DOHH2 (cell line): ENCODE measurements at regions not wholly inside any gene's neighbourhood (a gene's known extent, or its start where the extent isn't known, plus 50 kb on each side); places are given as distances from the start of the nearest gene placed in this dataset.

Experiments used
- H3F3A ChIP-seq: fragments of 200-600 bp; sonication (generic), shearing (Covaris generic); 2 replicates; pipeline ENCODE4 v1.6.0; 2016; ENCODE audit warnings: antibody characterized with exemption, mild to moderate bottlenecking; ENCODE audit not compliant: control insufficient read depth, insufficient read depth
- H3K27ac ChIP-seq: fragments of 200-600 bp; sonication (generic); 2 replicates; pipeline ENCODE4 v1.5.1; 2014; ENCODE audit warnings: low read depth, mild to moderate bottlenecking, low read length, moderate library complexity
- H3K27me3 ChIP-seq: fragments of 200-600 bp; sonication (generic); 2 replicates; pipeline ENCODE4 v1.6.1; 2014; ENCODE audit warnings: mild to moderate bottlenecking, low read length, mixed read lengths; ENCODE audit not compliant: control insufficient read depth
- H3K36me3 ChIP-seq: fragments of 200-600 bp; sonication (generic); 2 replicates; pipeline ENCODE4 v1.6.1; 2014; ENCODE audit warnings: mild to moderate bottlenecking, low read length, moderate library complexity, mixed read lengths; ENCODE audit not compliant: control insufficient read depth
- H3K4me1 ChIP-seq: fragments of 200-600 bp; sonication (generic); 2 replicates; pipeline ENCODE4 v1.6.1; 2014; ENCODE audit warnings: mild to moderate bottlenecking, low read length, mixed read lengths; ENCODE audit not compliant: control insufficient read depth
- H3K4me2 ChIP-seq: fragments of 200-600 bp; sonication (generic); 2 replicates; pipeline ENCODE4 v1.6.0; 2014; ENCODE audit warnings: mild to moderate bottlenecking, low read length, moderate library complexity
- H3K4me3 ChIP-seq: fragments of 200-600 bp; sonication (generic); 2 replicates; pipeline ENCODE4 v1.5.1; 2014; ENCODE audit warnings: mild to moderate bottlenecking, low read length, mixed read lengths
- H3K79me2 ChIP-seq: fragments of 200-600 bp; sonication (generic); 2 replicates; pipeline ENCODE4 v1.6.1; 2014; ENCODE audit warnings: mild to moderate bottlenecking, low read length, mixed read lengths; ENCODE audit not compliant: control insufficient read depth
- H3K9me2 ChIP-seq: fragments of 200-600 bp; sonication (generic); replicated peaks from 2 replicates; pipeline ENCODE4 v1.6.1; 2014; ENCODE audit warnings: mild to moderate bottlenecking, low read length, mixed read lengths; ENCODE audit not compliant: control insufficient read depth
- H3K9me3 ChIP-seq: fragments of 200-600 bp; sonication (generic); 2 replicates; pipeline ENCODE4 v1.6.1; 2014; ENCODE audit warnings: antibody characterized with exemption, low read length, mixed read lengths; ENCODE audit not compliant: control insufficient read depth, insufficient read depth
- H4K20me1 ChIP-seq: fragments of 200-600 bp; sonication (generic); 2 replicates; pipeline ENCODE4 v1.6.0; 2014; ENCODE audit warnings: low read depth, mild to moderate bottlenecking, antibody characterized with exemption, low read length, moderate library complexity; ENCODE audit not compliant: control insufficient read depth, insufficient read depth
- EZH2phosphoT487 ChIP-seq: fragments of 200-600 bp; sonication (generic); IDR thresholded peaks from 2 replicates; pipeline ENCODE4 v1.6.1; 2017; ENCODE audit warnings: borderline replicate concordance, mild to moderate bottlenecking, antibody characterized with exemption, low read length, moderate library complexity, mixed read lengths
- TF ChIP-seq, protein P1 (sequence below): fragments of 200-600 bp; sonication (generic); IDR thresholded peaks from one replicate; pipeline ENCODE4 v1.5.1; 2014; ENCODE audit warnings: antibody characterized with exemption, mild to moderate bottlenecking, low read depth, low read length; ENCODE audit not compliant: poor library complexity, severe bottlenecking

DNA sequence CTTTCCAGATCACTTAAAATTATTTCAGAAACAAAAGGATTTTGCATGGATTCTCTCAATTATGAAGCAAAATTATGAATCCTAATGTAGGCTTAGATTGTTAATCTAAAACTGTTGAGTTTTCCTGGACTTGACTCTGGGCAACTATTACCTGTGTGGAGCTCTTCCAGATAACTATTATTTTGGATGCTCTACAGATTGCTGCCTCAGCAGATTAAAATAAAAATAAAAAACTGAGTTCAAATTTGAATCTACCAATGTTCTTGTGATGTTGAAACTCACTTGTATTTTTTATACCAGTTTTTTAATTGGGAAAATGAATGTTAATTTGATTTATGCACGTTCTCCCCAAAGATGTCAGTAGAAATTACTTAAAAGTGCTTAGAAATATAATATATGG lies 120.5 kb upstream of the NAV3 start:
- Histone ChIP-seq H3K9me3 (no peaks in the 10 kb centered on the region), H3K9me2 (no peaks in the 10 kb centered on the region), H4K20me1 (no peaks in the 10 kb centered on the region), H3K79me2 (no peaks in the 10 kb centered on the region), H3K27ac (no peak overlapping the region), H3K27me3 (no peaks in the 10 kb centered on the region), H3K4me3 (no peak overlapping the region), H3K36me3 (no peaks in the 10 kb centered on the region), H3K4me1 (no peaks in the 10 kb centered on the region), H3F3A (no peaks in the 10 kb centered on the region), H3K4me2 (no peak overlapping the region)
- TF ChIP-seq, protein P1, sequence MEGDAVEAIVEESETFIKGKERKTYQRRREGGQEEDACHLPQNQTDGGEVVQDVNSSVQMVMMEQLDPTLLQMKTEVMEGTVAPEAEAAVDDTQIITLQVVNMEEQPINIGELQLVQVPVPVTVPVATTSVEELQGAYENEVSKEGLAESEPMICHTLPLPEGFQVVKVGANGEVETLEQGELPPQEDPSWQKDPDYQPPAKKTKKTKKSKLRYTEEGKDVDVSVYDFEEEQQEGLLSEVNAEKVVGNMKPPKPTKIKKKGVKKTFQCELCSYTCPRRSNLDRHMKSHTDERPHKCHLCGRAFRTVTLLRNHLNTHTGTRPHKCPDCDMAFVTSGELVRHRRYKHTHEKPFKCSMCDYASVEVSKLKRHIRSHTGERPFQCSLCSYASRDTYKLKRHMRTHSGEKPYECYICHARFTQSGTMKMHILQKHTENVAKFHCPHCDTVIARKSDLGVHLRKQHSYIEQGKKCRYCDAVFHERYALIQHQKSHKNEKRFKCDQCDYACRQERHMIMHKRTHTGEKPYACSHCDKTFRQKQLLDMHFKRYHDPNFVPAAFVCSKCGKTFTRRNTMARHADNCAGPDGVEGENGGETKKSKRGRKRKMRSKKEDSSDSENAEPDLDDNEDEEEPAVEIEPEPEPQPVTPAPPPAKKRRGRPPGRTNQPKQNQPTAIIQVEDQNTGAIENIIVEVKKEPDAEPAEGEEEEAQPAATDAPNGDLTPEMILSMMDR, result no peak
- no peak for TF ChIP-seq EZH2phosphoT487

DNA sequence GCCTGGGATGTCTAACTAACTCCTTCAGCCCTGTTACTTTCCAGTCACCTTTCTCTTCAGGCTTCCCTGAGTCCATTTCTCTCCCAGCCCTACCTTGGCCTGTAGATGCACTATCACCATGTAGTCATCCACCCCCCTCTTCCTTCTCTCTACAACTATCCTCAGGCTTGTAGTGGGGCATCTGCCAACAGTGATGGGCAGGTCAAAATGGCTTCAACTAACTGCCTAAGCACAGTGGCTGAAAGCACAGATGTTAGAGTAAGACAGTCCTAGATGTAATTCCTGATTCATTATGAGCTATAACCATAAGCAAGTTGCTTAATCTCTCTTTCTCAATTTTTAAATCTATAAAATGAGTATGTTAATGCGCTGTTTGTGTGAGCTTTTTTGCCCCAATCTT lies 133.6 kb upstream of the NAV3 start:
- Histone ChIP-seq H3K36me3 (no peaks in the 10 kb centered on the region), H3K4me1 (no peaks in the 10 kb centered on the region), H3K9me3 (no peaks in the 10 kb centered on the region), H3K9me2 (no peaks in the 10 kb centered on the region), H4K20me1 (no peaks in the 10 kb centered on the region), H3K4me2 (no peak overlapping the region), H3K27ac (no peak overlapping the region), H3K27me3 (no peaks in the 10 kb centered on the region), H3F3A (no peaks in the 10 kb centered on the region), H3K4me3 (no peak overlapping the region), H3K79me2 (no peaks in the 10 kb centered on the region)
- TF ChIP-seq EZH2phosphoT487, result no peak
- TF ChIP-seq, protein P1, result no peak

DNA sequence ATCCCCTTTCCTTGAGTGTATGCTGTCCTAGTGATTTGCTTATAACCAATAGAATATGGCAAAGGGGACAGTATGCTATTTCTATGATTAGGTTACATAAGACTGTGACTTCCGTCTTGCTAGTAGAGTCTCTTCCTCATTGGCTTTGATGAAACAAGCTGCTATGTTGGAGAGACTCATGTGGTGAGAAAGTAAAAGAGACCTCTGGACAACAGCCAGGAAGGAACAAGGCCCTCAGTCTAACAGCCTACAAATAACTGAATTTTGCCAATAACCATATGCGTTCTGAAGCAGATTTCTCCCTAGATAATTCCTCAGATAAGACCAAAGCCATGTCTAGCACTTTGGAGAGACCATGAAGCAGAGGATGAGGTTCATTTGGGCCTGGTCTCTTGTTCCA lies 134.5 kb upstream of the NAV3 start:
- TF ChIP-seq, protein P1, result no peak
- no peak for TF ChIP-seq EZH2phosphoT487
- no peaks in the 10 kb centered on the region for H3K4me1 ChIP-seq
- no peak overlapping the region for H3K4me2 ChIP-seq
- no peaks in the 10 kb centered on the region for H3K27me3 ChIP-seq
- H3K27ac ChIP-seq, result no peak overlapping the region
- no peaks in the 10 kb centered on the region for H3K9me3 ChIP-seq
- H3K4me3 ChIP-seq, result no peak overlapping the region
- no peaks in the 10 kb centered on the region for H3K79me2 ChIP-seq
- no peaks in the 10 kb centered on the region for H3K9me2 ChIP-seq
- H3K36me3 ChIP-seq, result no peaks in the 10 kb centered on the region
- H3F3A ChIP-seq, result no peaks in the 10 kb centered on the region
- no peaks in the 10 kb centered on the region for H4K20me1 ChIP-seq
